ENCODE measurements at regions not wholly inside any gene's neighbourhood (a gene's known extent, or its start where the extent isn't known, plus 50 kb on each side); places are given as distances from the start of the nearest gene placed in this dataset.

DNA sequence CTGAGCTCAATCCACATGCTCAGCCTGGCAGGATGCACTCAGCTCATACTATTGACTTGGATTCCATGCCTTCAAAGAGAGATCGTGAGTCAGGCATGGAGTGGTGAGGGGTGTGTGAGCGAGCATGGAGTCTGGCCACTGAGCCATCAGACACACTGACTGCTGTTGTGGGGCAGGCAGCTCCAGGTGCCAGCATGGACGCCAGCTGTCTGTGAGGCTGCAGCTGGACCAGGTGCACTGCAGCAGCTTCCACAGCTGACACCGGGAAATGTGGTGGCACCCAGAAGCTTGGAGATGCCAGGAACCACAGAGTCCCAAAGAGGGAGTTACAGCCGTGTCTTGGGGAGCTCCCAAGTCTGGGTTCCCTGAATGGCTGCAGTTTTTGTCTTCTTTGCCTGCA is 1026.4 kb upstream of the ADGRL3 start:
- in situ Hi-C loops (cut with MboI; ENCODE audit: low pct_unique_long_range_greater_than_20kb, low sequenced_read_pairs, unreplicated experiment): no loop called here
- TF ChIP-seq, protein P1, sequence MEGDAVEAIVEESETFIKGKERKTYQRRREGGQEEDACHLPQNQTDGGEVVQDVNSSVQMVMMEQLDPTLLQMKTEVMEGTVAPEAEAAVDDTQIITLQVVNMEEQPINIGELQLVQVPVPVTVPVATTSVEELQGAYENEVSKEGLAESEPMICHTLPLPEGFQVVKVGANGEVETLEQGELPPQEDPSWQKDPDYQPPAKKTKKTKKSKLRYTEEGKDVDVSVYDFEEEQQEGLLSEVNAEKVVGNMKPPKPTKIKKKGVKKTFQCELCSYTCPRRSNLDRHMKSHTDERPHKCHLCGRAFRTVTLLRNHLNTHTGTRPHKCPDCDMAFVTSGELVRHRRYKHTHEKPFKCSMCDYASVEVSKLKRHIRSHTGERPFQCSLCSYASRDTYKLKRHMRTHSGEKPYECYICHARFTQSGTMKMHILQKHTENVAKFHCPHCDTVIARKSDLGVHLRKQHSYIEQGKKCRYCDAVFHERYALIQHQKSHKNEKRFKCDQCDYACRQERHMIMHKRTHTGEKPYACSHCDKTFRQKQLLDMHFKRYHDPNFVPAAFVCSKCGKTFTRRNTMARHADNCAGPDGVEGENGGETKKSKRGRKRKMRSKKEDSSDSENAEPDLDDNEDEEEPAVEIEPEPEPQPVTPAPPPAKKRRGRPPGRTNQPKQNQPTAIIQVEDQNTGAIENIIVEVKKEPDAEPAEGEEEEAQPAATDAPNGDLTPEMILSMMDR (IDR thresholded peaks at IDR 0.05; ENCODE audit: extremely low read depth, insufficient read depth, missing control alignments): no peak
- DNase-seq (ENCODE audit: low spot score): no peak

DNA sequence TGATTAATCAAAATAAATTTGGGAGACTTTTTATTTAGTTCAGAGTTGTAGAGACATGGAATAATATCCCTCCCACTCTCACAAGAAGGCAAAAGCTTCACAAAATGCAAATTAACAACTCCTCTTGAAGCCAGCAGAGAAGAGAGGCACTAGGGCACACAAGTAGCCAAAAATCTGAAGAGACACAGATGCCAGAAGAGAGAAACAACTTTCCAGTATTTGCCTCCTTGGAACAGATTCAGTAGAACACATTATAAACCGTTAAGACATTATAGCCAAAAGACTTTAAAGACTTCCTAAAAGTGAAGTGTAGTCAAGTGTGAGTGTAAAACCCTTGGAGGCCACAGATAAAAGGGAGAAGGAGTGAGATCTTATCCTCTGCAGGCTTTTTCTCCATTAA is 1024.9 kb upstream of the ADGRL3 start:
- TF ChIP-seq, protein P1 (IDR thresholded peaks at IDR 0.05; ENCODE audit: extremely low read depth, insufficient read depth, missing control alignments): no peak
- in situ Hi-C loops (cut with MboI; ENCODE audit: low pct_unique_long_range_greater_than_20kb, low sequenced_read_pairs, unreplicated experiment): no loop called here
- DNase-seq (ENCODE audit: low spot score): no peak

DNA sequence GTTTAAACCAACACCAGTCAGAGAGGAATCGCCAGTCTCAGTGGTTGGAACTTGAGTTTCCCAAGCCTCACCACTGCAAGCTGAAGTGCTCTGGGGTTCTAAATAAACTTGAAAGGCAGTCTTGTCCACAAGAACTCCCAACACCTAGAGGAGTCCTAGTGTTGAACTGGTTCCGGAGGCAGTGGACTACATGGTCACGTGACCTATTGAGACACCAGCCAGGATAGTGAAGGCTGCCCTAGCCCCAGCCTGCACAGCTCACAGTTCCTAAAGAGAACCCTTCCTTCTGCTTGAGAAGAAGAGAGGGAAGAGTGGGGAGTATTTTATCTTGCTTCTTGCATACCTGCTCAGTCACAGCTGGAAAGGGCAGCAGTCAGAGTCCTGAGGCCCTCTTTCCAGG is 1012.7 kb upstream of the ADGRL3 start:
- TF ChIP-seq, protein P1 (IDR thresholded peaks at IDR 0.05; ENCODE audit: extremely low read depth, insufficient read depth, missing control alignments): no peak
- no peak for DNase-seq (ENCODE audit: low spot score)
- in situ Hi-C loops (cut with MboI; ENCODE audit: low pct_unique_long_range_greater_than_20kb, low sequenced_read_pairs, unreplicated experiment): no loop called here

DNA sequence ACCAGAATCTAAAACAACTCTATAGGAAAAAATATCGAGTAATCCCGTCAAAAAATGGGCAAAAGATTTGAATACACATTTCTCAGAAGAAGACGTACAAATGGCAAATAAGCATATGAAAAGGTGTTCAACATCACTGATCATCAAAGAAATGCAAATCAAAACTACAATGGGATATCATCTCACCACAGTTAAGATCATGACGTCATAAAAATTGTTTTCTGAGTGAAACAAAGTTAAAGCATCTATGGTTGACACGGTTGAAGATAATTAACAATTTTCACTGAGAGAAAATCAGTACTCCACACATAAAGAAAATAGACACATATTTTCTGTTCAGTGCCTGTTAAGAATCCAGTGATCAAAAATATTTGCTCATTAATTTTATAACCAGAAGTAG is 1010.8 kb upstream of the ADGRL3 start:
- in situ Hi-C loops (cut with MboI; ENCODE audit: low pct_unique_long_range_greater_than_20kb, low sequenced_read_pairs, unreplicated experiment): no loop called here
- DNase-seq (ENCODE audit: low spot score): no peak
- TF ChIP-seq, protein P1 (IDR thresholded peaks at IDR 0.05; ENCODE audit: extremely low read depth, insufficient read depth, missing control alignments): no peak

DNA sequence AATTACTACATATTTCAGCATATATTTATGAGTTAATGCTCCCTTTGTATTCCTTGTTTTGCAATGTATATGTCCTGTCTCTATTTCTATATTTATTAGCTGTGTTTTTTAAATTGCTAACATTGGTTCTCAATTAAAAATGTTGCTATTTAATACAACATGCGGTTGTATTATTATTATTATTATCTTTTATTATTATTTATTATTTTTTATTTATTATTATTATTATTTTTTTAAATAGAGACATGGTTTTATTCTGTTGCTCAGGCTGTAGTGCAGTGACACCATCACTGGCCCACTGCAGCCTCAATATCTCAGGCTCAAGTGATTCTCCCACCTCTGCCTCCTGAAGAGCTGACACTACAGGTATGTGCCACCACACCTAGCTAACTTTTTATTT is 1005.9 kb upstream of the ADGRL3 start:
- DNase-seq (ENCODE audit: low spot score): no peak
- TF ChIP-seq, protein P1 (IDR thresholded peaks at IDR 0.05; ENCODE audit: extremely low read depth, insufficient read depth, missing control alignments): no peak
- in situ Hi-C loops (cut with MboI; ENCODE audit: low pct_unique_long_range_greater_than_20kb, low sequenced_read_pairs, unreplicated experiment): no loop called here

DNA sequence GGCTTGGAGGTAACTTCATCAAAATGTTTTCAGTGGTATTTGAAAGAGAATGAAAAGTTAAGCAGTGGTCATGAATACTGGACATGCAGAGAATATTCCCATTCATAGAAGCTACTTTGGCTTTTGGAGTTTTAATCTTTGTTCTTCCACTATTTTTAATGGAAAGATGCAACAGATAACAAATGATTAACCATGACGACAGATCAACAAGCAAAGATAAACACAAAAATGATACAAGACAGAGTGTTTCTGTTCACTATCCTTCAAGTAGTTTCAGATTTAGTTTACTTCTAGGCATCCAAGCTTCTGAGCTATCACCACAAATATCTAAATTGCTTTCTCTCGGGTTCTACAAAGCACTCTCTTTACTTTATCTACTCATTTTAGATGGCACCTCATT is 1004.9 kb upstream of the ADGRL3 start:
- no peak for DNase-seq (ENCODE audit: low spot score)
- TF ChIP-seq, protein P1 (IDR thresholded peaks at IDR 0.05; ENCODE audit: extremely low read depth, insufficient read depth, missing control alignments): no peak
- in situ Hi-C loops (cut with MboI; ENCODE audit: low pct_unique_long_range_greater_than_20kb, low sequenced_read_pairs, unreplicated experiment): no loop called here

Data from GM13977 (cell line).